GM18951 (cell line): ENCODE measurements at regions not wholly inside any gene's neighbourhood (a gene's known extent, or its start where the extent isn't known, plus 50 kb on each side); places are given as distances from the start of the nearest gene placed in this dataset.
"Not testable (repeated sequence)": the region's sequence is repeated elsewhere in the genome, so short reads cannot be mapped to it uniquely, and the experiment has no call there.

Experiments
- POLR2A ChIP-seq: IDR thresholded peaks from 4 replicates; pipeline ENCODE4 v1.6.1; 2011; ENCODE audit warnings: mild to moderate bottlenecking; ENCODE audit not compliant: insufficient read length, insufficient read depth; ENCODE audit errors: extremely low read depth
- in situ Hi-C: fragments of 300-500 bp; cut with MboI; formaldehyde crosslinking; loops from one replicate; pipeline ENCODE4 v1.12.0; 2022; ENCODE audit warnings: low sequenced_read_pairs, mixed read lengths, inconsistent platforms; ENCODE audit not compliant: unreplicated experiment

DNA sequence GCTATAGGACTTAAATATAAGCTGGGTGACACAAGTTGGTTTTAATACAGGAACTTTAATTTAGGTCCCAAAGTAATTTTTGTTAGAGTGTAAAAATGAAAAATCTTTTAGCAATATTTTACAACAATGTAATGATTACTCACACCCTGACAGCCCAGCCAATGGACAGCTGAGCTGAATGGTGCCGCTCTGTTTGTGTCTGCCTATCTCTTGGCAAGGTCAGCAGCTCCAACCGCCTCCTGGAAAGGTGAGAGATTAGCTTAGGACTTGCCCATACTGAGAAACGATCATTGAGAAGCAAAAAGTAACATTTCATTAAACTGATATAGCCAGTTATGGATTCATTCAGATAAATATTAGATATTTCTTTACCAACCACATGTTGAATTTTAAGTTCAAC, 463.6 kb upstream of the CD180 start:
- no peak for TF ChIP-seq POLR2A
- in situ Hi-C loops: no loop called here

DNA sequence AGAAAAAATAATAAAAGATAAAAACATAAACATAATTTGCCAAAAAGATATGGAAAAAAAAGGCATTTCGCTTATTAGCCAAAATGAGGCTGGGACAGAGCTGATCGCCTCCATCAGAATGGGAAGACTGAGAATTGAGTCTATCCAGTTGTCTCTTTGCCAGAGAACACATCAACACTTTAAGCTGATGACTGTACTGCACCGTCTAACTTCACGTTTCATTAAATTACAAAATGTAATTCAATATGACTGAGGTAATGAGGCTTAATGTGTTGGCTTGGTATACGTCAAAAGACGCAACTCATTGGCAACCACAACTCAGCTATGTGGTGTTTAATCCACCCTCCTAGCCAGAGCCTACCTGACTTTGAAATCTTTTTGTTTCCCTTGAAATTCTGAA, 462.7 kb upstream of the CD180 start:
- in situ Hi-C loops: no loop called here
- TF ChIP-seq POLR2A: no peak

GRCh38 chr5:67657055-67657454, 460.5 kb upstream of the CD180 start:
- in situ Hi-C loops: no loop called here
- no peak for TF ChIP-seq POLR2A

- in situ Hi-C loops: no loop called here
- TF ChIP-seq POLR2A: no peak
Measured at GRCh38 chr5:67652201-67652600, 455.6 kb upstream of the CD180 start.

DNA sequence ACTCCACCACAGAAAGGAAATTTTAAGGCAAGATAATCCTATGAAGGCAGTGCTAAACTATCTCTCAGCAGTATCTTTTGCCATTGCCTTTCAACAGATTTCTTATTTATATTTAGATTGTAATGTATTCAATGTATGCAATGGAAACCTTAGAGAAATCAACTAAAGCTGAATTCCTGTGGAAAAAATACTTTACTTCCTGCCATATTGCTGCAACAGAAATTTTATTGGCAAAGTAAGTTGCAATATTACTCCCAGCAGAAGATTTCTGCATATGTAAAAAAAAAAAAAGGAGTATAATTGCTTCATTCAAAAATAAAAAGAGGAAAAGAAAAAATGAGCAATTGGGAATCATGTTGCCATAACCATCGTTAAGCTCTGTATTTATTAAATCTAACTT, 454.6 kb upstream of the CD180 start:
- in situ Hi-C loops: no loop called here

DNA sequence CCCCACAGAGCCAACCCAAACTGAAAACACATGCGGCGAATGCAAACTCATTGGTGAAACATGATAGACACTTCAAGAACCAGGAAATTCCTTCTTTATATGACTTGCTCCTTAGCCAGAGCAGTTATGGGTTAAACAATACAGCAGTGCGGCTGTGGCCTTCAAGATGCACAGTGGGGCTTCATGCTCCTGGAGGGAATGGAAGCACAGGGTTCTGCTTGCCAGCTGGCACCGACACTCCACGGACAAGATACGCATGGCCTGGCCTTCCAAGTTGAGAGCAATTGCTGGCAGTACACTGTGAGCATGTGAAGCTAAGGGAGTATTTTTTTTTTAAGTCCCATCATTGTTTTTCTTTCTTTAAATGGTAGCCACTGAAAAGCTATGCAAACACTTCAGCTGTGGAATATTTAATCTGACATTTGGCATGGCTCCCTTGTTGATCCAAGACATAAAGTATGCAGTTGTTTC, 451.6 kb upstream of the CD180 start:
- in situ Hi-C loops: no loop called here
- no peak for TF ChIP-seq POLR2A

More for the DNA sequence above, 454.6 kb upstream of the CD180 start:
- TF ChIP-seq POLR2A: no peak

DNA sequence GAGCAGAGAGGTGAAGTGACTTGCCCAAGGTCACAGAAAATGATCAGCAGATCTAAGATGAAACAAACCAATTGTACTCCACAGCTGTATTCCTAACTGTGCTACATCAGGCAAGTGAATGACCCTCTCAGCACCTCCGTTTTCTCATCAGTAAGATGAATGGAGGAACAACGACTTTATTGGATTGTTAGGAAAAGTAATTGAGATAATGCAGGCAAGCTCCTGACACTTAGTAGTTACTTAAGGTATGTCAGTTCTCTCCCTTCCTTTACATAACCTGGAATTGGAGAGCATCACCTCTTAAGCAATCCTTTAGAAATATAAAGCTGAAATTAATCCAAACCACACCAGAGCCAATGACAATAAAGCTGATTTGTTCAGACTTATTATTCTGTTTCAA, 451.2 kb upstream of the CD180 start:
- in situ Hi-C loops: no loop called here
- TF ChIP-seq POLR2A: no peak

DNA sequence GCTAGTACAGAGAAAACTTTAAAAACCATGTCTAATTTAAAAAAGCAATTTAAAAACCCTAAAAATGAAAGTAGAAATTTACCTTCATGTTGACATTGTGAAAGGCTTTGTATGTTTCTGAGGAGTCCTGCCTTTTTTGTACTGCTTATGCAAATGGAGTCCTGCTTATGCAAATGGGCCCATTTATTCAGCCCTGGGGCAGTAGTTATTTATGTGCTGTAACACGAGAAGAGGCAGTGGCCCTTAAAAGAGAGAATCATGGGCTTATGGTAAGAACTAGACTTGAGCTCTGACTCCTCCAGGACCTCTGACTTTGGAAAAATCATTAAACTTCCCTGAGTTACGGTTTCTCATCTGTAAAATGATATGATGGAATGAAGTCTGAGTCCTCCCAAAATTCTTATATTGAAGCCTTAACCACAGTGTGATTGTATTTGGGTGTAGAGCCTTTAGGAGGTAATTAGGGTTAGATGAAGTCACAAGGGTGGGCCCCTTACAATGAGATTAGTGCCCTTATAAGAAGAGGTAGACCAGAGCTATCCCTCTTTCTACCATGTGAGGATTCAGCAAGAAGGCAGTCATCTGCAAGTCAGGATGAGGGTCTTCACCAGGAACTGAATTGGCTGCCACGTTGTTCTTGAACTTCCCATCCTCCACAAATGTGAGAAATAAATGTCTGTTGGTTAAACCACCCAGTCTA, 447.8 kb upstream of the CD180 start:
- in situ Hi-C loops: no loop called here
- no peak for TF ChIP-seq POLR2A

GRCh38 chr5:67643536-67643935, 446.9 kb upstream of the CD180 start:
- in situ Hi-C loops: no loop called here

DNA sequence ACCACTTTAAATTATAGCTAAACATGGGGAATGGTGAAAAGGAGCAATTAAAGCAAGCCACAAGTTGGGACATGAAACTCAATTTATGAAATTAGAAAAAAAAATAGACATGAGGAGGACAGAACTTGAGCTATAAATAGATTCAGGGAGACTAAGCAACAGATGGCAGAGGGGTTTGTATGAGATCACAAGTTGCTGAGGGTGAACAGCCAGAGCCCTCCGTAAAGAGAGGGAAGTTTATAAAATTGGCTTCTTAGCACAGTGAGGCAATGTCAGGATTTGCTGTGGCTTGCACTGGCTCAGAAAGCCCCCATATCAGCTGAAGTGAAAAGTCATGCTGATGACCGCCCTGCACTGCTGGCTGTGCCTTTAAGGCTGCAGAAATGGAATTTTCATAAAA, 443.4 kb upstream of the CD180 start:
- in situ Hi-C loops: no loop called here

More at GRCh38 chr5:67643536-67643935, 446.9 kb upstream of the CD180 start:
- no peak for TF ChIP-seq POLR2A

DNA sequence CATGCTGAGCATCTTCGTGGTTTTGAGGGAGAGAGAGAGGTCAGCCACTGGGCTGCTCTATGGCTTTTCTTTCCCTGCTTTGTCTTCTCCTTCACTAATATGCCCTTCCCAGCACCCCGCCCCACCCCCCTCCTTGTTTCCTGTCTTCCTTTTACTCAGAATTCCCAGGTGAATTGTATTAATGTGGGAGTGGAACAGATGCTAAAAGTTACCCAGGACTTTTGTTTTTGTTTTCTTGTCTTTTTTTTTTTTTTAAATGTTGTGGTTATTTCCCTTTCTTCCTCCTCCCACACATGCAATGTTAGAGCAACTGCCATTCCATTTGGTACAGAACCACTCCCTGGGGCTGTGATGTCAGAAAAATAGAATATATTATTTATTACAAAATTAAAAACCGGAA, 442.7 kb upstream of the CD180 start:
- in situ Hi-C loops: no loop called here
- no peak for TF ChIP-seq POLR2A

More for the DNA sequence above, 443.4 kb upstream of the CD180 start:
- TF ChIP-seq POLR2A: no peak

- no peak for TF ChIP-seq POLR2A
- in situ Hi-C loops: no loop called here
Measured at GRCh38 chr5:67636850-67637524, 440.4 kb upstream of the CD180 start.

DNA sequence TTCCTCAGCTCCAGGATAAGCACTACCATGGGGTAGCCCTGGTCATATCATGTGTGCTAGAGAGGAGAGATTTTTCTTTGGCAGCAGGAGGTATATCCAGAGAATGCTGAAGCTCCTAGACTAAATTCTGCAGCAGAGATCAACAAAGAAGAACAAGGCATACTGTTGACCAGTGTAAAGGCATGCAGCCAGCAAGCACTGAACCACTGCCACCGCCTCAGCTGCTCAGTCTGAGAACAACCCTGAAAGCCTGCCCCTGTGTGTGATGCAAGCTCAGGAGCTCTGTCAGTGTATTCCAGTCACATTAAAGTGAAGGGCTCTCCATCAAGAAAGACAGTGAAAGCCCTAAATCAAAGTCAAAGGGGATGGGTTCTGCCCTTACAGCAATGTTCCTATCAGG, 439.5 kb upstream of the CD180 start:
- TF ChIP-seq POLR2A: no peak
- in situ Hi-C loops: no loop called here

DNA sequence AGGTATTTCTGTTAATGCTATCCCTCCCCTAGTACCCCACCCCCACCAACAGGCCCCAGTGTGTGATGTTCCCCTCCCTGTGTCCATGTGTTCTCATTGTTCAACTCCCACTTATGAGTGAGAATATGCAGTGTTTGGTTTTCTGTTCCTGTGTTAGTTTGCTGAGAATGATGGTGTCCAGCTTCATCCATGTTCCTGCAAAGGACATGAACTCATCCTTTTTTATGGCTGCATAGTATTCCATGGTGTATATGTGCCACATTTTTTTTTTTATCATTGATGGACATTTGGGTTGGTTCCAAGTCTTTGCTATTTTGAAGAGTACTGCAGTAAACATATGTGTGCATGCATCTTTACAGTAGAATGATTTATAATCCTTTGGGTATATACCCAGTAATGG, 430.5 kb upstream of the CD180 start:
- in situ Hi-C loops: not testable (repeated sequence)
